ENCODE measurements at regions not wholly inside any gene's neighbourhood (a gene's known extent, or its start where the extent isn't known, plus 50 kb on each side); places are given as distances from the start of the nearest gene placed in this dataset.

DNA sequence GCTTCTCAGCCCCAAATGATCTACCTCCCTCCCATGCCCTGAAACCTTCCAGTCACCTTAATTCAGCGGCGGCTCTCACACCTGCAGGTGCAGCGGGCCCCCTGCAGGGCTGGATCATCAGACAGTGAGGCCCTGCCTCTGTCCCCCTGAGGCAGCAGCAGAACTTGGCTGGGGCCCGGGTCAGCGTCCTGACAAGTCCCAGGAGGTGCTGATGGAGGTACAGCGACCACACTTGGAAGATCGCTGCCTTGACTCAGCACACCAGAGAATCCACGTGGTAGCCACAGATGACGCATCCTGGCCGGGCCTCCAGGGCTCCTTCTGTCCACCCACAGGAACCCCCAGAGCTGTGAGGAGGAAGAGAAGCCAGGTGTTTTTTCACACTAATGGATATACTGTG is 116.4 kb upstream of the THBS2 start:
- Histone ChIP-seq H3K36me3 (no peaks in the 10 kb centered on the region), H3K27ac (no peak overlapping the region), H3K4me3 (no peak overlapping the region), H3K9me3 (no peaks in the 10 kb centered on the region), H3K4me1 (ENCODE audit: insufficient read depth) (peaks cover 7% of the 10 kb centered on the region), H3K27me3 (no peaks in the 10 kb centered on the region)
- intact Hi-C loops (cut with DNase I), result no loop called here
- WGBS, 3 donors, result 88 to 91% (median 88%) methylated on average over 10 of the region's 10 CpGs
- no peak for DNase-seq
- TF ChIP-seq, protein P1, sequence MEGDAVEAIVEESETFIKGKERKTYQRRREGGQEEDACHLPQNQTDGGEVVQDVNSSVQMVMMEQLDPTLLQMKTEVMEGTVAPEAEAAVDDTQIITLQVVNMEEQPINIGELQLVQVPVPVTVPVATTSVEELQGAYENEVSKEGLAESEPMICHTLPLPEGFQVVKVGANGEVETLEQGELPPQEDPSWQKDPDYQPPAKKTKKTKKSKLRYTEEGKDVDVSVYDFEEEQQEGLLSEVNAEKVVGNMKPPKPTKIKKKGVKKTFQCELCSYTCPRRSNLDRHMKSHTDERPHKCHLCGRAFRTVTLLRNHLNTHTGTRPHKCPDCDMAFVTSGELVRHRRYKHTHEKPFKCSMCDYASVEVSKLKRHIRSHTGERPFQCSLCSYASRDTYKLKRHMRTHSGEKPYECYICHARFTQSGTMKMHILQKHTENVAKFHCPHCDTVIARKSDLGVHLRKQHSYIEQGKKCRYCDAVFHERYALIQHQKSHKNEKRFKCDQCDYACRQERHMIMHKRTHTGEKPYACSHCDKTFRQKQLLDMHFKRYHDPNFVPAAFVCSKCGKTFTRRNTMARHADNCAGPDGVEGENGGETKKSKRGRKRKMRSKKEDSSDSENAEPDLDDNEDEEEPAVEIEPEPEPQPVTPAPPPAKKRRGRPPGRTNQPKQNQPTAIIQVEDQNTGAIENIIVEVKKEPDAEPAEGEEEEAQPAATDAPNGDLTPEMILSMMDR (IDR thresholded peaks at IDR 0.05), result no peak
- TF ChIP-seq POLR2A (IDR thresholded peaks at IDR 0.05), result no peak
- no peak for TF ChIP-seq EP300 (IDR thresholded peaks at IDR 0.05)

DNA sequence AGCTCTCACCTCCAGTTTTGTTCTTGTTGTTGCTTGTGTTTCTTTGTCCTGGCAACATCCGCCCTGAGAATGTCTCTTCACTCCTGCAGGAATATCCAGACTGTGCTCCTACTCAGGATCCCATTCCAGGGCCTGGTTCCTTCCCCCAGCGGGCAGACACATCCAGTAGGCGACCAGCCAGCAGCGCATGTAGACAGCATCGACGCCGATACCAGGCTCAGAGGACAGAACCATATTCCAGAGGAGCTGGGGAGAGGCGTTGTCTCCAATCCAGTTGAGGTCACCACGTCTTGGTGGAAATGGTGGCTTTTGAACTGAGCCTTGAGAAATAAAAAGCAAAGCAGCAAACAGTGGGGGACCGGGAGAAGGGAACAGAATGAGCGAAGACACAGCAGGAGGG is 114.6 kb upstream of the THBS2 start:
- Histone ChIP-seq H3K9me3 (no peaks in the 10 kb centered on the region), H3K27me3 (no peaks in the 10 kb centered on the region), H3K36me3 (no peaks in the 10 kb centered on the region), H3K27ac (no peak overlapping the region), H3K4me1 (ENCODE audit: insufficient read depth) (peaks cover 8% of the 10 kb centered on the region), H3K4me3 (no peak overlapping the region)
- WGBS, 3 donors, result 97 to 98% (median 97%) methylated on average over 11 of the region's 11 CpGs
- TF ChIP-seq EP300 (IDR thresholded peaks at IDR 0.05) (no peak), POLR2A (IDR thresholded peaks at IDR 0.05) (no peak)
- TF ChIP-seq, protein P1 (IDR thresholded peaks at IDR 0.05), result no peak
- intact Hi-C loops (cut with DNase I), result no loop called here
- no peak for DNase-seq

DNA sequence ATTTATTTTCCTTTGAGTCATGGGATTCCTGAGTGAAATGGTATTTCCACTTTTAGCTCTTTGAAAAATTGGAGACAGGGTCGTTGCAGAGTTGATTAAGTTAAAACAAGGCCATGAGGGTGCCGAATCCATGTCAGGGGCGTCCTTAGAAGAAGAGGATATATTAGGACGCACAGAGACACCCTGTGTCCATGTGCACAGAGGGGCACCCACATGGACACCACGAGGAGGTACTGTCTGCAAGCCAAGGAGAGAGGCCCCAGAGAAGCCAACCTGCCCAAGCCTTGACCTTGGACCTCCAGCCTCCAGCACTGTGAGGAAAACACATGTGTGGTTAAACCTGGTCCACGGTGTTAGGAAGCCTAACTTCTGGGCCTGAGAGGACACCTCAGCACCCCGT is 113.9 kb upstream of the THBS2 start:
- no peak for DNase-seq
- intact Hi-C loops (cut with DNase I), result no loop called here

DNA sequence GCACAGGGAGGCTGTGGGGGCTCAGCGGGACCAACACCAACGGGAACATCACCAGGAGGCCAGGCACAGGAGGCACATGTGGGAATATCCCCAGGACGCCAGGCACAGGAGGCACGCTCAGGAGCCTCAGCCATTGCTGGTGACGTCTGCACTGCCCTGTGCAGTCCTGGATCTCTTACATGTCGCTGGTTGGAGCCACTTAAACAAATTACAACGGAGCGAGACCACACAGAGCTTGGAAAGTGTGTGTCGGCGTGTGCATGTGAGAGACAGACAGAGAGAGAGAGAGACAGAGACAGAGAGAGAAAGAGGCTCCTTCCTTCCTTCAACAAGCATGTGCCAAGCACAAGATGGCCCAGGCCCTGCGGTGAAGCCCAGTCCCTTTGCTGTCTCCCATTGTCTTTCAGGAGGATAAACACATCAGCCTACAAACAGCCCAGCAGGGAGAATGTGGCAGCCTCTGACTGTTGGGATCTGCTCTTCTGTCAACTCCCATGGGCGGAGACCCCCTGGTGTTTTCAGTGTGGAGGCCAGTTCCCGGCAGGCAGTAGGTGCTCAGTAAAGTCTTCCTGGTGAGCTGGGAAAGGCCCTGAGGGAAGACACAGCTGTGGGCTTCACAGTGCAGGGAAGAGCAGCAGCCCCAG is 112.7 kb upstream of the THBS2 start:
- Histone ChIP-seq H3K4me3 (no peak overlapping the region), H3K27me3 (no peaks in the 10 kb centered on the region), H3K4me1 (ENCODE audit: insufficient read depth) (peaks cover 5% of the 10 kb centered on the region), H3K36me3 (no peaks in the 10 kb centered on the region), H3K9me3 (no peaks in the 10 kb centered on the region), H3K27ac (no peak overlapping the region)
- intact Hi-C loops (cut with DNase I), result no loop called here
- 95 to 97% (median 96%) methylated on average over 13 of the region's 13 CpGs for WGBS, 3 donors
- DNase-seq, result no peak
- no peak for TF ChIP-seq EP300 (IDR thresholded peaks at IDR 0.05)
- no peak for TF ChIP-seq POLR2A (IDR thresholded peaks at IDR 0.05)
- TF ChIP-seq, protein P1 (IDR thresholded peaks at IDR 0.05), result no peak

More for the DNA sequence above, 113.9 kb upstream of the THBS2 start:
- TF ChIP-seq EP300 (IDR thresholded peaks at IDR 0.05) (no peak), POLR2A (IDR thresholded peaks at IDR 0.05) (no peak)
- TF ChIP-seq, protein P1 (IDR thresholded peaks at IDR 0.05), result no peak
- H3K27me3 ChIP-seq, result no peaks in the 10 kb centered on the region
- 88 to 91% (median 90%) methylated on average over 7 of the region's 7 CpGs for WGBS, 3 donors
- no peak overlapping the region for H3K4me3 ChIP-seq
- H3K9me3 ChIP-seq, result no peaks in the 10 kb centered on the region
- H3K27ac ChIP-seq, result no peak overlapping the region
- peaks cover 8% of the 10 kb centered on the region for H3K4me1 ChIP-seq (ENCODE audit: insufficient read depth)
- H3K36me3 ChIP-seq, result no peaks in the 10 kb centered on the region
